GM18873 (cell line): ENCODE measurements at regions not wholly inside any gene's neighbourhood (a gene's known extent, or its start where the extent isn't known, plus 50 kb on each side); places are given as distances from the start of the nearest gene placed in this dataset.

Experiments used
- ATAC-seq: cut with Tn5 transposase; IDR thresholded peaks from one replicate; pipeline ENCODE4 v1.9.1; 2021; ENCODE audit warnings: mild to moderate bottlenecking, moderate library complexity, moderate number of reproducible peaks; ENCODE audit not compliant: unreplicated experiment, low FRiP score

DNA sequence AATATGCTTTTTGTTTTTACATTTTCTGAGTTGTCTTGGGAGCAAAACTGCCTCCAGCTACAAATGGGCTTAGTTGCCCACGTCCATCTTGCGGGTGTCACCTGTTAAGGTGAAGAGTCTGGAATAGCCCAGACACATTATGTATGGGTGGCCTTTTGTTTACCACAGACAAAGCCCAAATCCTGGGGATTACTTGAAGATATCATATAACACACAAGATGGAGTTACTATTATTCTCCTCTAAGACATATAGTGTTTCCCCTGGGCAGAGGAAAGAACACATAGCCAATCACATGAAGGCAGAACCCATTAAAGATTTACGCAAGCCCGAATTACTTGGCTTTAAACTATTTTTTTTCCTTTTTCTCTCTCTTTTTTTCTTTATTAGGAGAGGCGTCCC, 625.6 kb upstream of the FAM241A start:
- ATAC-seq, result no peak

DNA sequence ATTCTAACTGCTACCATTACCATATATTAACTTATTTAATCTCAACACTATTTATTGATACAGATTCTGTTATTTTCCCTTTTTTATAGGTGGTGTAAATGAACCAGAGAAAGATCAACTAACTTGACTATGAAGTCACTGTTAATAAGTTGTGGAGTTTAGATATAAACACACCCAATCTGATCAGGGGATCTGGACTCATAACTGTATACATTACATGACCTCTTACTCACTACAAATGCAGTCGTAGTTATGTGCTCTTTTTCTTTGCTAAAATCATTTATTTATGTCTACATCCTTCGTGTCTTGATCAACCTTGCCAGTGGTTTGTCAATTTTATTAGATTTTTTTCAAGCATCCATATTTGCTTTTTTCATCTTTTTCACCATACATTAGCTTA, 614.8 kb upstream of the FAM241A start:
- no peak for ATAC-seq

DNA sequence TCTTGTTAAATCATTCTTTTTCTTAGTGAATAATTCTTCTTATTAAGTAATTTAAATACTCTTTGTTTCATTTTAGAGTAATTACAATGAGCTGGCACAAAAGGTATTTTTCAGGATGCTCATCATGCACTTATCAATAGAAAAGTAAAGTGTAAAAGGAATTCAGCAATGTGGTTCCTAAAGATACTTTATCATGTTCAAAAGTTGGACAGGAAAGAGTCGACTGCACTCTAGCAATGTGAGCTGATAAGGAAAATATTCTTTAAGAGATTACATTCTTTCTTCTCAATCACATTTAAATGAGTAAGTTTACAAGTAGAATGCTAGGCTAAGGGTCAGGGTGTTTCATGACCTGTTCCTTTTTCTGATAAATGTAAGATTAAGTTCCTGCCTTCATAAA, 609.5 kb upstream of the FAM241A start:
- ATAC-seq, result no peak

DNA sequence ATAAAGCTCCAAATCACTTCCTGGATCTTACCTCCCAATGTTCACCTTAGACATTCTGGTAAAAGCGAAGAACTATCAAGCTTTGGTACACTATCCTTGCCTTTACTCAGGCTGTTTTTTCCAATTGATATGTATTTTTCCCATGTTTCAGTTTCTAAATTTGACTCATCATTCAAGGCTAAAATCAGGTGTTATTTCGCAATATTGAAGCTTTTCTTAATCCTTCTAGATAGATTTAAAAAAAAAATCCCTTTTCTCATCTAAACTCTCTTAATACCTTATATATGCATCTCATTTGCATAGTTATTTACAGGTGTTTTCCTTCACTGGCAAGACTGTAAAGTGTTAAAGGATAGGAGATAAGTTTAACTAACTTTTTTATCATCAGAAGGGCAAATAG, 608.1 kb upstream of the FAM241A start:
- no peak for ATAC-seq

DNA sequence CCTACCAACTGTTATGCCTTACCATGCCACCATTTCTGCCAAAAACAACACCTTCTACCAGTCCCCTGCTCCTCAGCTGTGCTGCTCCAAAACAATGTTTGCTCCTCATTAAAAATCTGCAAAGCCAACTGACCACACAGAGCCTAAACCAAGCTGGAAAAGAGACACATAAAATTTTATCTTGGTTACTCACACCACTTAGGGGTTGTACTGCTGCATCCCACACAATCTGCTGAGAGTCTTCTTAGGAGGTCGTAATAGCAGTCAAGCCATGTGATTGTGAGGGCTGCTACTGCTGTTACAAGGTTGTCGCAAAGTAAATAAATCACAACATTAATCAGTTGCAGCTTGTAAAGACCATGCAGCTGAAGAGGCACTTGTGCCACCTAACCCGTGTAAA, 607.4 kb upstream of the FAM241A start:
- ATAC-seq, result no peak

DNA sequence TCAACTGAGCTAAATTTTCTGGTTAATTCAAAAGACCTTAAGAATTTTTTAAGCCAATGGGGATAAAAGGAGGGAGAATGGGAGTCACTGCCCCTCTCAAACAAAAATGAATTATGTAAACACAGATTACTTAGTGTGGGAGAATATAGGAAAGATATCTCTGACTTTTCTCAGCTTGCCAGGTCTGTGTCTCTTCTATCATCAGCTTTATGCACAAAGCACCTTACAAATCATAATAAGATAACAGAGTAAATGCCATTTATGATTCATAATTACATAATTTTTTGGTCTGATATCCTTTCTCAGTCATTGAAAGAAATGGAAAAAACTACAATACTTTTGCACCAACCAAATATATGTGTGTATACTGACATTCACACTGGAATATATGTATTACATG, 604.6 kb upstream of the FAM241A start:
- ATAC-seq, result no peak

DNA sequence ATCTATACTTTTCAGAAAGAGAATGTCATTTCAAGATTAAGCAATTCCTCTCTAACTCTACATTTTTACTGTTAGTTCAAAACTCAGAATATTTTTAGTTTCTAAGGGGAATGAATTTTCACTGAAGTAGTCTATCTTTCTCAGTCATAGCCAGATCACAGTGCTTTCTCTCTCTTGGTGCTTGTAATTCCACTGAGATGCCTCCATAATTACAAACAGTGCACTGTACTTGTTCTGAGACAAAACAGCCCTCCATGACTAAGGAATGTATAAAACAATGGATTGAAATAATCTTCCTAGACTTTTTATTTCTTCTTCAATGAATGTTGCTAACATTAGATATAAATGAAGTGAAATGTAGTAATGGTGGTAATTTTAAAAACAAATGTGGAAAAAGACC, 603.2 kb upstream of the FAM241A start:
- no peak for ATAC-seq

DNA sequence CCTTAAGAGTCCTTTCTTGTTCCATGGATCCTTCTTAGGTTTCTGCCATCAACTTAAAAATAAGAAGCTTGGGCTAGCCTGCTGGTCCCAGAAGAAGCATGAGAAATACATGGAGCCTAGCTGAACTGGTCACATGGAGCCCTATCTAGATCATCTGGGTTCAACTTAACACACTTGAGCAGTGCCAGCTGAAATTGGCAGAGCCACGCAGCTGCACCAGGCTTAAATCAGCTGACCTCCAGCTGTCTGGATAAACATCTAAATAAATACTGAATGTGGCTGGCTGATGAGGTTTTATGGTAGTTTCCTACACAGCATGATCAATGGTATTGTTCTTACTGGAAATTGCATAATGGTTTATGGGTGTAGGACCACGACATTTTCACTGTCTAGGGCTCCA, 598.4 kb upstream of the FAM241A start:
- no peak for ATAC-seq

DNA sequence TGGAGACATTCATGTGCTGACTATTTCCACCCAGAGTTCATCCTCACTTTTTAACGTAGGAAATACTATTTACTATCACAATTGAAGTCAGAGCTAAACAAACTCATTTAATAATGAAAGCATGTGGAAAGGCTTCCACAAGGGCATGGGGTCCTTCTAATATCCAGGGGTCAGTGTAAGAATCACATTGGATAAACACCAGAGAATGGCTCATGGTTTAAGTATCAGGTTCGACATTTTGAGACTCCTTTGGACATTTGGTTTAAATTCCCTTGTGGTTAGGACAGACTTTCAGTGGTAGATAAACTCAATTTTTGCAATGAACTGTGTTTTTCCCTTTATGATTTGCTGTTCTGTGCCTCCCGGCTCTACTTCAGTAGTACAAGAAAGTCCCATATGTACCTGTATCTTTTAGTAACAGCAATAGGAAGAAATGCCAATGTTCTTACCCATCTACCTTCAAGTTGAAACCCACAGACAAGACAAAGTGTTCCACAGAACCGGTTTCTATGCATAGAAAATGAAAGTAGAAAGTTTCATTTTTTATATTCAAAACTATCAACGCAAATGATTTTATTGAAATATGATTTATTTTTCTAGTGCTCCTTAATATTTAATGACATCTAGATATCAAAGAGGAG, 589.0 kb upstream of the FAM241A start:
- ATAC-seq, result no peak

DNA sequence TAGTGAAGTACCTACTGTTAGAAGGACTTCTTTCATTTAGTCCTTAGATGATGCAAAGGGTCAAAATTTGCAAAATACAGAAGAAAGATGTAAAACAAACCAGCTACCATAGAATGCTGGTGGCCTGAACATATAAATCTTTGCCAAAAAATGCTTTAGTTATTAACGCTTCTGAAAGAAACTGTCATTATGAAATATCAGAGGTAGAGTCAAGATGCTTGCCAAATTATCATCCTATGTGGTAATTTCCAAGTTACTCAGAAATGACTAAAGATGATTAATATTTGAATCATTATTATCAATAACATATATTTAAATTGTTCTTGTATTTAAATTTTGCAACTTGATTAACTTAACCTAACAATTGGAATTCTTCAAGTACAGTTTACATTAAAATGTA, 588.4 kb upstream of the FAM241A start:
- no peak for ATAC-seq

DNA sequence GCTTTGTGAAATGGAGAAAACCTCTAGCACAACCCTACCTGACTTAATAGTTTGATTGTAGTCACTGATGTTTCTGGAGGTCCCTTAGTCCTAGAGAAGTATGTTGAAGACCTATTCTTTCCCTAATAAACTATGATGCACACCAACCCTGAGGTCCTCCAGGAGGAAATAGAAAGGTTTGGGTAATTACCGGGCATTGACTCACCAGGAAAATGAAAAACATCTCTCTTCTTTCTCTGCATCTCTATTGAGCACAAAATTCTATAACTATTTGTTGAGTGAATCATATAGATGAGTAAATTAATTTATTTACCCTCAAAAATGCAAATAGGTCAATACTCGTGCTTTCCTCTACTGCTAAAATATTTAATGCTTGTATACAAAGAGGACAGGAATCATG, 582.4 kb upstream of the FAM241A start:
- no peak for ATAC-seq

DNA sequence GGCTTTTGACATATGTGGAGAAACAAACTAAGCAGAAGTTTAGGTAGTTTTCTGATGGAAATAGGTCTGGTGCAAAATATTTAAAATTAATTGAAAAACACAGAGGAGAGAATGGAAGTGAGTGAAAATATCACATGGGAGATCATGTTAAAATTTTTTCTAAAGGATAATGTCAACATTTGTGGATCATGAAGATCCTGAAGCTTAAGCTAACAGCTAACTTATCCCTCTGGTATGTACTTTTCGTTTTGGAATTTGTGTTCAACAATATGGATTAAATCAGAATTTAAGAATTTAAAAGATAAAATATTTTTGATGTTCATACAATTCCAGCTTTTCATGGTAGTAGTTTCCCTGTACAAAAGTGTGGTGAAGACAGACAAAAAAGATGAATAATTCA, 572.8 kb upstream of the FAM241A start:
- ATAC-seq, result no peak

DNA sequence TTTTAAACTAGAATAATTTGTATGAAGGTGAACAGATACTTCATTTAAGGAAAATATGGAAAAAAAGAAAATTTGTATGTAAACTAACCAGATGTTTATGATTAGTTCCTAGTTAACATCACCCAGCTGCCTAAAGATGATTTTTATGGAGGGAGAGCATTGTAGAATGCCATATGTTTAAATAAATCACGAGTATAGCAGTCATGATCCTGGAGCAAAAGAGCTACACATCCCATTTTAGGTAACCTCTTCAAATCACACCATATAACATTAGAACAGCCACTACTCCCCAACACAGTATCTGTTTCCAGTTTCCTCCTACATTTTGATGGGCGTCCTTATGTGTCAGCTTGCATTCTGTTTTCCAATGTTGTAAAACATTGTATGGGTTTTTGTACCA, 571.9 kb upstream of the FAM241A start:
- ATAC-seq, result no peak

DNA sequence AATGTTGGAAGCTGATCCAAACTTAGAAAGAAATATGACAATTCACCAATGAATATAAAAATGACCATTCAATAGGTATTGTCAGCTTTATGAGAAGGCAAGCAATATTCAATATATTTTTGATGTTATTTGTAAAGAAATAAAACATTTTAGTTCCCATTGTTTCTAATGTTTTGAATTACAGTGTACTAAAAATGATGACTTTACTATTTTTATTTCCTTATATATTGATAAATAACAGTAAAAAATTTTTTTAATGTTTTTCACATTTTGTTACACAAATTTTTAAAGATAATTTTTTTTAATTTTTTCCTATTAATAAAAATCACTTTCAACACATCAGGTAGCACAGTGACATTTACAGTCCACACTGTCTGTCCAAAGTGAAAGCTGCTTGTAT, 565.5 kb upstream of the FAM241A start:
- ATAC-seq, result no peak

DNA sequence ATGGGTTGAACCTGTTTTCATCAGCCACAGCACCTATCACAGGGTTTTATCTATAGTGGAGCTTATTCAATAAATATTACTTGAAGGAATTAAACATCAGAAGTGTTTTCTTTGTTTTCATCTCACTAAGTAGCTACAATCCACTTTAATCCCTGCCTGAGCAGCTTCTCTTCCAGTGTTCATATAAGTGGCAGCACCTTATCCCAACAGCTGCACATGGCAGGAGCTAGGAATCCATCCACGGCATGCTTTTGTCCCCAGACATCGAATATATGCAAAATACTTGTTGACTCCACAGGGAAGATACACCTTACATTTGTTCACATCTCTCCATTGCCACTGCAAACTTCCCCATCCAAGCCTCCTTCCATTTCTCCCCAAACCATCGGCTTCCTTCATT, 549.8 kb upstream of the FAM241A start:
- no peak for ATAC-seq

DNA sequence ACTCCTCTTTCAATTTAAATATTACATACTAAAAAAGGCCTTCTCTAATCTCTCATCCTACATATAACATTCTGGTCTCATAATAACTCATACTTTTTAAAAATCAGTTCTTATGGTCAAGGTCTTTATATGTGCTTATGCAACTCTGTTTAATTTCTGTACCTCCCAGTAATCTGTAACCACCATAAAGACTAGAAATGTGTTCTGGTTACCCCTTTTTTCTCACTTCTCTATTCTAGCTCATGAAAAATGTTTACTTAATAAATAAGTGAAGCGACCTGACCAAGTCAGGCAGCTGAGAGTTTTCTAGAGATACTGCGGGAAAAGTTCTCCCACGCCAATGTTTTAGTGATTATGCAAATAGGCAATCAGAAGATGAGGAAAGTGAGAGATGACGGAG, 548.8 kb upstream of the FAM241A start:
- ATAC-seq, result no peak

DNA sequence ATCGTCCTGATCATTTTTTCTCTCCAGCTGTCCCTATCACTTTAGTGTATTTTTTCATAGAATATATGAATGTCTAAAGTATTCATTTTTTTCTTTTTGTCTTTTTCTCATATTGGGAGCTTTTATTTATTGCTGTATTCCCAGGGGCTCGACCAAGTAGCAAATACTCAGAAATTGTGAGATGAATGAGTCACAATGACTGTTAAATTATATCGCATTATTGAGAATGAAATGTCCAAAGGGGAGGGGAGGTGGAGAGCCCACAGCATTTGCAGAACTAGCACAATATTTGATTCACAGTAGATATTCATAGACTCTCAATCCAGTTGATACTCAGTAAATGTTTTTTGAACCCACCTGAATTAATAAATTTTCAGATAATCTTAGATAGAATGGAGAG, 543.6 kb upstream of the FAM241A start:
- ATAC-seq, result no peak

DNA sequence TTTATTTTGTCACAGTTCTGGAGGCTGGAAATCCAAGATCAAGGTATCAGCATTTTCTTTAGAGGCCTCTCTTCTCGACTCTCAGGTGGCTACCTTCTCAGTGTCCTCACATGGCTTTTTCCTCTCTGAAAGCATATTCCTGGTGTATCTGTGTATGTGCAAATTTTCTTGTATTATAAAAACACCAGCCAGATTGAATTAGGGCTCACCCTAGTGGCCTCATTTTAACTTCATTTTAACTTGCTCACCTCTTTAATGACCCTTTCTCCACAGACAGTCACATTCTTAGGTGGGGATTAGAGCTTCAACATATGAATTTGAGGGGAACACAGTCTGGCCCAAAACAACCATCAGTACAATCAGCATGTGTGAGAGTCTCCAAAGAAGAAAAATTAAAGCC, 542.4 kb upstream of the FAM241A start:
- no peak for ATAC-seq

DNA sequence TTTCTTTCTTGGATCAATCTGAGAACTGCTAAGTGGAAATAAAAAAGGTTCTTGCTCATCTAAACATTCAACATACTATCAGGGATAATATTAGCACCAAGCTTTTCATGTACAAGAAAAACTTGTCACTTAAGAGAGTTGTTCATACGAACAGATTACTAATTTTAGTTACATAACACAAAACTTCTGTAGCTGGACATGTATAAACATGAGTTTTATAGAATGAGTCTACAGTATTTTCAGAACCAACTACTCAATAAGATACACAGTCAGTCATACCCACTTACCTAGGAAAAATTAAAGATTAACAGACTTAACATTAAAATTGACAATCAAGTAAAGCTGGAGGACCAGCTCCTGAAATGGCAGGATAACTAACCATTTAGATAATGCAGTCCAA, 540.1 kb upstream of the FAM241A start:
- no peak for ATAC-seq

DNA sequence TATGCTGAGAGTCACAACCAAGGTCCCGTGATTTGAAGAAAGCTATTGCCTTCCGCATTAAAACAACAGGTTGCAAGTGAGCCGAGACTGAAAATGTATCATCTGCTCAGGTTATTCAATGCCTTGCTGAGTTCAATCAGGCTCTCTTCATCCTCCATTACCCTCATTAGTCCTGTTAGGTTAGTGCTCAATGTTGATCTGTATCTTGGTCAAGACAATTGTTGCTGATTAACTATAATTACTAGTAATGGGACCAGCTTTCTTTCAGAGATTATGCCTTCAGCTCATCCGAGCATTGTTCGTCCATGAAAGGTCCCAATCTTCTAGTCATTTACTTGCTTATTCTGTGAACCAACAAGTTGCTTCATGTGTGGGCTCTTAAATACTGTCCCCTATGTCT, 534.6 kb upstream of the FAM241A start:
- no peak for ATAC-seq

DNA sequence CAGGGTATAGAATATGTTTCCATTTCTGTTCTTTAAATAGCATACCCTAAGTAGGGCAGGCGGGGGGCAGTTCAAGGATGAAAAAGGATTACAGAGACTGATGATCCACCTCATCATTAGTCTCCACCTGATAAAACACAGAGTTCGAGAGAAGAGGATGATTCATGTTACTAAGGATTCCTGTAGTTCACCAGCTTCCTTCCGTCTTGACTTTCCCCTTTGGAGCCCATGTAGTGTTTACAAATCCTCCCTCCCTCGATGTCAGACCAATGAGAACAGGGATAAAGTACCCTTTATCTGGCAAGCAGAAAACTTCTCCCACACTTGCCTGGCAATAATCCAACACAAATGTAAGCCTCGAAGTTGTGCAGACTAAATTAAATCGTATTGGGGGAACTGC, 526.3 kb upstream of the FAM241A start:
- ATAC-seq, result no peak

DNA sequence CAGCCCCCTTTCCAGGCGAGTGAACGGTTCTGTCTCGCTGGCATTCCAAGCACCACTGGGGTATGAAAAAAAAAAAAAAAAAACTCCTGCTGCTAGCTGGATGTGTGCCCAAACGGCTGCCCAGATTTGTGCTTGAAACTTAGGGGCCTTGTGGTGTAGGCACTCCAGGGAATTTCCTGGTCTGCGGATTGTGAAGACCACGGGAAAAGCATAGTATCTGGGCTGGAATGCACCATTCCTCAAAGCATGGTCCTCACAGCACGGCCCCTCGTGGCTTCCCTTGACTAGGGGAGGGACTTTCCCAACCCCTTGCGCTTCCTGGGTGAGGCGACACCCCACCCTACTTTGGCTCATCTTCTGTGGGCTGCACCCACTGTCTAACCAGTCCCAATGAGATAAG, 516.8 kb upstream of the FAM241A start:
- no peak for ATAC-seq

DNA sequence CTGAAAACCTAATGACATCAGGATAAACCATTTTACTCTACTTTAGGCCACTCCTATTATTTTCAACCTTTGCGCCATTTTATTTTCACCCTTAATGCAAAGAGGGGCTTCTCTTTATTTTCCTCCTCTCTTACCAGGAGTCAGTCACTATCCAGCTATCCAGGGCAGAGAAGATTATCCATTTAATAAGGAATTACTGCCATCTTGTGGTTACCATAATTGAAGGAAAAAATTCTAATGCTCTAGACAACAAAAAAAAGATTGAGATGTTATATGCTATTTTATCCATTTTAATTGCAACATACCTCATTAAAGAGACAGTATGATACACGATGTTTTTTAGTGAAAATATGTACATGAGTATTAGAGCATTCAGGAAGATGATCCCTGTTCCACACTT, 514.5 kb upstream of the FAM241A start:
- ATAC-seq, result no peak
